Endothelial cell (in vitro differentiated cells): ENCODE measurements at regions not wholly inside any gene's neighbourhood (a gene's known extent, or its start where the extent isn't known, plus 50 kb on each side); places are given as distances from the start of the nearest gene placed in this dataset.

Source experiments
- DNase-seq: peaks from one replicate; pipeline ENCODE4 v3.0.0; 2021; ENCODE audit warnings: low spot score
- H3K27ac Mint-ChIP-seq: one replicate; pipeline ENCODE4 v1.8.0; 2021; ENCODE audit warnings: mixed read lengths, inconsistent platforms; ENCODE audit not compliant: unreplicated experiment
- H3K27me3 Mint-ChIP-seq: one replicate; pipeline ENCODE4 v1.8.0; 2021; ENCODE audit warnings: mild to moderate bottlenecking, moderate library complexity, mixed read lengths, inconsistent platforms; ENCODE audit not compliant: unreplicated experiment
- H3K36me3 Mint-ChIP-seq: one replicate; pipeline ENCODE4 v1.8.0; 2021; ENCODE audit warnings: mild to moderate bottlenecking, low read depth, mixed read lengths, inconsistent platforms; ENCODE audit not compliant: unreplicated experiment
- H3K4me1 Mint-ChIP-seq: one replicate; pipeline ENCODE4 v1.8.0; 2021; ENCODE audit warnings: mild to moderate bottlenecking, mixed read lengths, inconsistent platforms; ENCODE audit not compliant: unreplicated experiment
- H3K4me3 Mint-ChIP-seq: one replicate; pipeline ENCODE4 v1.8.0; 2021; ENCODE audit warnings: mild to moderate bottlenecking, mixed read lengths, inconsistent platforms; ENCODE audit not compliant: unreplicated experiment
- H3K9me3 Mint-ChIP-seq: one replicate; pipeline ENCODE4 v1.8.0; 2021; ENCODE audit warnings: mixed read lengths, inconsistent platforms; ENCODE audit not compliant: unreplicated experiment
- CTCF ChIP-seq: fragments of 200-600 bp; sonication (generic); IDR thresholded peaks from one replicate; pipeline ENCODE4 v1.5.0; 2021; ENCODE audit warnings: antibody characterized with exemption; ENCODE audit not compliant: unreplicated experiment

GRCh38 chr4:60780874-60781273 lies 419.3 kb upstream of the ADGRL3 start:
- H3K4me3 Mint-ChIP-seq, result no peak overlapping the region
- DNase-seq, result no peak
- H3K27me3 Mint-ChIP-seq, result no peaks in the 10 kb centered on the region
- H3K4me1 Mint-ChIP-seq, result no peaks in the 10 kb centered on the region
- no peak for TF ChIP-seq CTCF
- no peaks in the 10 kb centered on the region for H3K36me3 Mint-ChIP-seq
- no peaks in the 10 kb centered on the region for H3K9me3 Mint-ChIP-seq
- H3K27ac Mint-ChIP-seq, result no peak overlapping the region

GRCh38 chr4:60790608-60791007 lies 409.5 kb upstream of the ADGRL3 start:
- Mint-ChIP-seq H3K27ac (no peak overlapping the region), H3K4me3 (no peak overlapping the region), H3K36me3 (no peaks in the 10 kb centered on the region), H3K9me3 (no peaks in the 10 kb centered on the region), H3K27me3 (no peaks in the 10 kb centered on the region), H3K4me1 (no peaks in the 10 kb centered on the region)
- no peak for TF ChIP-seq CTCF
- DNase-seq, result no peak

DNA sequence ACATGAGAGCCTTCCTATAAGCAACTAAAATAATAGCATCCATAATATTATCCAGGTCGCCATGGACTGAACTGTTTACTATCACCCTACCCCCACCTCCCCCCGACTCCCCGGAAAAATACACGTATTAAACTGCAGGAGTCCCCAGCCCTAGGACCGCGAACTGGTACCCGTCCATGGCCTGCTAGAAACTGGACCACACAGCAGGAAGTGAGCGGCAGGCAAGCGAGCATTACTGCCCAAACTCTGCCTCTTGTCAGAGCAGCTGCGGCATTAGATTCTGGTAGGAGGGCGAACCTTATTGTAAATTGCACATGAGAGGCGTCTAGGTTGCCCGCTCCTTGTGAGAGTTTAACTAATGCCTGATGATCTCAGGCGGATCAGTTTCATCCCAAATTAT lies 405.8 kb upstream of the ADGRL3 start:
- Mint-ChIP-seq H3K27ac (no peak overlapping the region), H3K36me3 (no peaks in the 10 kb centered on the region), H3K4me3 (no peak overlapping the region), H3K4me1 (no peaks in the 10 kb centered on the region), H3K9me3 (no peaks in the 10 kb centered on the region), H3K27me3 (no peaks in the 10 kb centered on the region)
- no peak for DNase-seq
- TF ChIP-seq CTCF, result no peak

GRCh38 chr4:60799214-60799613 lies 400.9 kb upstream of the ADGRL3 start:
- no peak overlapping the region for H3K4me3 Mint-ChIP-seq

DNA sequence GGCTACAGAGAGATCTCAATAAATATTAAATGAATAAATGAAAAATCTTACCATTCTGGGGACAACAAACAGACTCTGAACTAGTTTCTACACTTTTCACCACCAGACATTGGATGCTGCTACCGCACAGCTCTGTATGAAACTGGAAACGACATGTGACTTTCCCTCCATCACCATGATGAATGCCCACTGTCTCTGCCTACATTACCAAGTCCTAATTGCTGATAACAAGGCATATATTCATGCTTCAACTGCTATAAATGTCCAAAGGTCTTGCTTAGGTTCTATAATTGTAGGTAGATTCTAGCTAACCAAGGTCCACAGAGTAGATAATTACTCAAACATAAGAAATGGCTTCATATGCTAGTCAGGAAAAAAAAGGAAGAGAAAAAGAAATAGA lies 399.4 kb upstream of the ADGRL3 start:
- no peaks in the 10 kb centered on the region for H3K27me3 Mint-ChIP-seq
- H3K27ac Mint-ChIP-seq, result no peak overlapping the region
- no peaks in the 10 kb centered on the region for H3K9me3 Mint-ChIP-seq
- H3K4me3 Mint-ChIP-seq, result no peak overlapping the region
- TF ChIP-seq CTCF, result no peak
- no peaks in the 10 kb centered on the region for H3K4me1 Mint-ChIP-seq
- H3K36me3 Mint-ChIP-seq, result no peaks in the 10 kb centered on the region
- no peak for DNase-seq

More at GRCh38 chr4:60799214-60799613, 400.9 kb upstream of the ADGRL3 start:
- no peaks in the 10 kb centered on the region for H3K4me1 Mint-ChIP-seq
- H3K27me3 Mint-ChIP-seq, result no peaks in the 10 kb centered on the region
- no peaks in the 10 kb centered on the region for H3K36me3 Mint-ChIP-seq
- no peak for TF ChIP-seq CTCF
- H3K27ac Mint-ChIP-seq, result no peak overlapping the region
- no peaks in the 10 kb centered on the region for H3K9me3 Mint-ChIP-seq
- DNase-seq, result no peak
